Activated T-helper 1 cell treated with anti-CD3 and anti-CD28 coated beads, Interleukin-12 subunit alpha, Interleukin-12 subunit beta, Interleukin-2, Interleukin-4 antibody, amounts not matched to agents 30 ng/mL and 10 ng/mL and 1 ng/mL, durations not matched to agents 14 hours and 24 hours and 36 hours (primary cell): ENCODE measurements at regions not wholly inside any gene's neighbourhood (a gene's known extent, or its start where the extent isn't known, plus 50 kb on each side); places are given as distances from the start of the nearest gene placed in this dataset.
"Not testable (repeated sequence)": the region's sequence is repeated elsewhere in the genome, so short reads cannot be mapped to it uniquely, and the experiment has no call there.

ENCODE experiments used
- DNase-seq: peaks from one replicate; pipeline ENCODE4 v3.0.0; 2021; ENCODE audit warnings: low spot score
- H3K27ac Mint-ChIP-seq: one replicate; pipeline ENCODE4 v1.8.0; 2021; ENCODE audit warnings: mild to moderate bottlenecking, mixed read lengths
- H3K27me3 Mint-ChIP-seq: one replicate; pipeline ENCODE4 v1.8.0; 2022; ENCODE audit warnings: mild to moderate bottlenecking, moderate library complexity, mixed read lengths; ENCODE audit not compliant: insufficient read depth
- H3K36me3 Mint-ChIP-seq: one replicate; pipeline ENCODE4 v1.8.0; 2021; ENCODE audit warnings: low read depth, mixed read lengths
- H3K4me1 Mint-ChIP-seq: one replicate; pipeline ENCODE4 v1.8.0; 2021; ENCODE audit warnings: low read depth, mixed read lengths
- H3K4me3 Mint-ChIP-seq: one replicate; pipeline ENCODE4 v1.8.0; 2021; ENCODE audit warnings: mild to moderate bottlenecking, moderate library complexity, mixed read lengths
- H3K9me3 Mint-ChIP-seq: one replicate; pipeline ENCODE4 v1.8.0; 2021; ENCODE audit warnings: mixed read lengths
- intact Hi-C: fragments of 100-400 bp; cut with micrococcal nuclease; formaldehyde crosslinking; loops from one replicate; pipeline ENCODE4 v1.15.1; 2024

GRCh38 chr18:8882632-8883408 is 177.5 kb downstream of the MTCL1 start:
- H3K9me3 Mint-ChIP-seq, result peaks cover 20% of the 10 kb centered on the region
- H3K27ac Mint-ChIP-seq, result no peak overlapping the region
- no peaks in the 10 kb centered on the region for H3K4me1 Mint-ChIP-seq
- no peak overlapping the region for H3K4me3 Mint-ChIP-seq
- intact Hi-C loops, result no loop called here
- peaks cover 4% of the 10 kb centered on the region for H3K27me3 Mint-ChIP-seq
- no peak for DNase-seq
- no peaks in the 10 kb centered on the region for H3K36me3 Mint-ChIP-seq

- Mint-ChIP-seq H3K9me3 (peaks cover 20% of the 10 kb centered on the region), H3K4me1 (no peaks in the 10 kb centered on the region), H3K27ac (no peak overlapping the region), H3K4me3 (no peak overlapping the region), H3K27me3 (peaks cover 4% of the 10 kb centered on the region), H3K36me3 (no peaks in the 10 kb centered on the region)
- DNase-seq, result no peak
- intact Hi-C loops, result no loop called here
These were observed 178.0 kb downstream of the MTCL1 start for GRCh38 chr18:8883409-8883668.

- H3K27ac Mint-ChIP-seq, H3K36me3 Mint-ChIP-seq, DNase-seq, H3K4me1 Mint-ChIP-seq, H3K27me3 Mint-ChIP-seq, intact Hi-C loops, H3K4me3 Mint-ChIP-seq: not testable (repeated sequence)
- peaks cover 16% of the 10 kb centered on the region for H3K9me3 Mint-ChIP-seq
These were observed 182.5 kb downstream of the MTCL1 start for GRCh38 chr18:8887877-8888276.

- H3K36me3 Mint-ChIP-seq, result no peaks in the 10 kb centered on the region
- no peaks in the 10 kb centered on the region for H3K4me1 Mint-ChIP-seq
- H3K27ac Mint-ChIP-seq, result no peak overlapping the region
- DNase-seq, result no peak
- no peak overlapping the region for H3K4me3 Mint-ChIP-seq
- intact Hi-C loops, result no loop called here
- H3K9me3 Mint-ChIP-seq, result peaks cover 14% of the 10 kb centered on the region
- H3K27me3 Mint-ChIP-seq, result peaks cover 2% of the 10 kb centered on the region
These were observed 184.1 kb downstream of the MTCL1 start for GRCh38 chr18:8889489-8889888.

GRCh38 chr18:8890503-8890902 is 185.1 kb downstream of the MTCL1 start:
- H3K4me3 Mint-ChIP-seq, DNase-seq, H3K27ac Mint-ChIP-seq, H3K4me1 Mint-ChIP-seq, H3K36me3 Mint-ChIP-seq, H3K27me3 Mint-ChIP-seq, intact Hi-C loops: not testable (repeated sequence)
- H3K9me3 Mint-ChIP-seq, result peaks cover 14% of the 10 kb centered on the region

- Mint-ChIP-seq H3K36me3 (no peaks in the 10 kb centered on the region), H3K4me3 (no peak overlapping the region), H3K4me1 (no peaks in the 10 kb centered on the region), H3K27me3 (peaks cover 2% of the 10 kb centered on the region), H3K9me3 (peaks cover 10% of the 10 kb centered on the region), H3K27ac (no peak overlapping the region)
- intact Hi-C loops, result no loop called here
- no peak for DNase-seq
These were observed 185.7 kb downstream of the MTCL1 start for GRCh38 chr18:8890957-8891464.

GRCh38 chr18:8893221-8893620 is 187.9 kb downstream of the MTCL1 start:
- Mint-ChIP-seq H3K4me1 (no peaks in the 10 kb centered on the region), H3K27ac (no peak overlapping the region), H3K36me3 (no peaks in the 10 kb centered on the region), H3K4me3 (no peak overlapping the region), H3K9me3 (peaks cover 5% of the 10 kb centered on the region), H3K27me3 (no peaks in the 10 kb centered on the region)
- no peak for DNase-seq
- intact Hi-C loops, result no loop called here

GRCh38 chr18:8893628-8894231 is 188.4 kb downstream of the MTCL1 start:
- no peak for DNase-seq
- Mint-ChIP-seq H3K9me3 (peaks cover 1% of the 10 kb centered on the region), H3K27me3 (no peaks in the 10 kb centered on the region), H3K36me3 (no peaks in the 10 kb centered on the region), H3K4me1 (no peaks in the 10 kb centered on the region), H3K27ac (no peak overlapping the region), H3K4me3 (no peak overlapping the region)
- intact Hi-C loops, result no loop called here

- Mint-ChIP-seq H3K9me3 (no peaks in the 10 kb centered on the region), H3K4me3 (no peak overlapping the region), H3K36me3 (no peaks in the 10 kb centered on the region), H3K4me1 (no peaks in the 10 kb centered on the region), H3K27me3 (no peaks in the 10 kb centered on the region), H3K27ac (no peak overlapping the region)
- DNase-seq, result no peak
- intact Hi-C loops, result no loop called here
These were observed 189.5 kb downstream of the MTCL1 start for GRCh38 chr18:8894823-8895222.

GRCh38 chr18:8895341-8895740 is 190.0 kb downstream of the MTCL1 start:
- intact Hi-C loops, result no loop called here
- no peak overlapping the region for H3K27ac Mint-ChIP-seq
- no peaks in the 10 kb centered on the region for H3K36me3 Mint-ChIP-seq
- no peaks in the 10 kb centered on the region for H3K9me3 Mint-ChIP-seq
- H3K4me3 Mint-ChIP-seq, result no peak overlapping the region
- no peaks in the 10 kb centered on the region for H3K4me1 Mint-ChIP-seq
- DNase-seq, result no peak
- H3K27me3 Mint-ChIP-seq, result no peaks in the 10 kb centered on the region

GRCh38 chr18:8895987-8896619 is 190.7 kb downstream of the MTCL1 start:
- no peak overlapping the region for H3K27ac Mint-ChIP-seq
- no peaks in the 10 kb centered on the region for H3K9me3 Mint-ChIP-seq
- intact Hi-C loops, result no loop called here
- DNase-seq, result no peak
- no peaks in the 10 kb centered on the region for H3K36me3 Mint-ChIP-seq
- H3K4me1 Mint-ChIP-seq, result no peaks in the 10 kb centered on the region
- H3K27me3 Mint-ChIP-seq, result no peaks in the 10 kb centered on the region
- no peak overlapping the region for H3K4me3 Mint-ChIP-seq

- intact Hi-C loops, result no loop called here
- H3K4me1 Mint-ChIP-seq, result no peaks in the 10 kb centered on the region
- H3K27ac Mint-ChIP-seq, result no peak overlapping the region
- no peaks in the 10 kb centered on the region for H3K9me3 Mint-ChIP-seq
- peaks cover 5% of the 10 kb centered on the region for H3K27me3 Mint-ChIP-seq
- no peaks in the 10 kb centered on the region for H3K36me3 Mint-ChIP-seq
- H3K4me3 Mint-ChIP-seq, result no peak overlapping the region
- no peak for DNase-seq
These were observed 193.6 kb downstream of the MTCL1 start for GRCh38 chr18:8899000-8899399.

- DNase-seq, result no peak
- H3K4me3 Mint-ChIP-seq, result no peak overlapping the region
- H3K27ac Mint-ChIP-seq, result no peak overlapping the region
- intact Hi-C loops, result no loop called here
- H3K36me3 Mint-ChIP-seq, result no peaks in the 10 kb centered on the region
- peaks cover 11% of the 10 kb centered on the region for H3K9me3 Mint-ChIP-seq
- no peaks in the 10 kb centered on the region for H3K4me1 Mint-ChIP-seq
- H3K27me3 Mint-ChIP-seq, result peaks cover 13% of the 10 kb centered on the region
These were observed 195.2 kb downstream of the MTCL1 start for GRCh38 chr18:8900552-8900951.
